Body of pancreas (tissue), 4 donors: ENCODE measurements at regions not wholly inside any gene's neighbourhood (a gene's known extent, or its start where the extent isn't known, plus 50 kb on each side); places are given as distances from the start of the nearest gene placed in this dataset.

Experiments used
- ATAC-seq: fragments of 150-250 bp; one replicate; pipeline ENCODE4 v1.9.1; 2016
- DNase-seq, 4 donors: peaks; one replicate each; pipeline ENCODE4 v3.0.0-alpha.2; 2019
- H3K27ac ChIP-seq, 4 donors: fragments of 200-600 bp; sonication (generic); 1 replicate in 3 of 4; 2 replicates in 1 of 4; pipeline versions ENCODE4 v1.5.1 to v1.6.1; 2016 to 2019; ENCODE audit warnings: mild to moderate bottlenecking in 1 of 4, mixed read lengths in 1 of 4, moderate library complexity in 1 of 4
- H3K27me3 ChIP-seq, 2 donors: fragments of 200-600 bp; sonication (generic); one replicate each; pipeline ENCODE4 v1.6.0; 2016; ENCODE audit warnings: mild to moderate bottlenecking in 1 of 2
- H3K36me3 ChIP-seq, 2 donors: fragments of 200-600 bp; sonication (generic); replicated peaks in 1 of 2; 2 replicates each; pipeline ENCODE4 v1.5.1; 2016; ENCODE audit warnings: low read depth in 2 of 2; ENCODE audit not compliant: insufficient read depth in 1 of 2
- H3K4me1 ChIP-seq: fragments of 200-600 bp; sonication (generic); one replicate; pipeline ENCODE4 v1.6.0; 2016
- H3K4me3 ChIP-seq, 2 donors: fragments of 200-600 bp; sonication (generic); 1 replicate in 1 of 2; 2 replicates in 1 of 2; pipeline ENCODE4 v1.5.1; 2016 to 2019
- H3K9me3 ChIP-seq, 3 donors: fragments of 200-600 bp; sonication (generic); 1 replicate in 2 of 3; 2 replicates in 1 of 3; pipeline ENCODE4 v1.5.1; 2016
- POLR2A ChIP-seq, 3 donors: fragments of 450-650 bp; IDR thresholded peaks; one replicate each; pipeline ENCODE4 v1.6.1; 2016; ENCODE audit warnings: antibody characterized with exemption in 3 of 3, mild to moderate bottlenecking in 2 of 3
- WGBS, 2 donors: methylation state at CpG; one replicate each; pipeline ENCODE4 v1.1.5; 2017; 5-methylcytosine and 5-hydroxymethylcytosine counted together
- intact Hi-C: fragments of 100-400 bp; cut with DNase I; formaldehyde crosslinking; loops from one replicate; pipeline ENCODE4 v1.15.1; 2023
- TF ChIP-seq, protein P1 (sequence below), 7 experiments: fragments of 450-650 bp in 4 of 7; fragments of 200-600 bp in 3 of 7; sonication (generic) in 3 of 7; IDR thresholded peaks; one replicate each; pipeline ENCODE4 v1.5.1; 2016 to 2019; ENCODE audit warnings: antibody characterized with exemption in 7 of 7

DNA sequence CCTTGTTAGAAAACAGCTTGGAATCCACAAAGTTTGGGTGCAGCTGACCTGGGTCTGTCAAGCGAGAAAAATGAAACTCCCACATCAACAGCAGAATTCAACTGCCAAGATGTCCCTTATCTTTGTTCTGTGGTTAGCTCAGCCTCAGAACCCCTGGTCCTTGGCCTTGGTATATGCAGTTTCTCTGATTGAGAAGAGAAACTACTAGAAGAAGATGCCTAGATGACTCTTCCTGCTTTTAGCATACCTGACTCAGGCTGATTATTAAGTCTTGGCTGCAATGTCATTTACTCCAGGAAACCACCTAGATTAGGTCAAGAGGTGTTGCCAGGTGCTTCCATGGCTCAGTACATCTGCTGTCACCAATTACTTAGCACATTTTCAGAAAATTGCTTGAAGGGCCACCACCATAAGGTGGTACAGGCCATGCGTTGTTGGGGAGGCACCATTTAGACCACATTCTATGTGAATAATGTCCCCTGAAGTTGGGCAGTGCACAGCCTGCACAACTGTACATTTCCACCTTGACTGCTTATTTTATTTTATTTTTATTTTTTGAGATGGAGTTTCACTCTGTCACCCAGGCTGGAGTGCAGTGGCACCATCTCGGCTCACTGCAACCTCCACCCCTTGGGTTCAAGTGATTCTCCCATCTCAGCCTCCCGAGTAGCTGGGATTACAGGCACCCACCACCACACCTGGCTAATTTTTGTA, 59.4 kb upstream of the ZNF438 start:
- no peaks in the 10 kb centered on the region for H3K27me3 ChIP-seq
- no peaks in the 10 kb centered on the region for H3K4me1 ChIP-seq
- 53 to 60% methylated on average over 4 of the region's 4 CpGs for WGBS, 2 donors
- no peak overlapping the region for H3K4me3 ChIP-seq
- no peak overlapping the region for H3K27ac ChIP-seq
- ATAC-seq, result no peak
- no peaks in the 10 kb centered on the region for H3K9me3 ChIP-seq
- no peaks in the 10 kb centered on the region for H3K36me3 ChIP-seq
- DNase-seq, result no peak
- TF ChIP-seq, protein P1, sequence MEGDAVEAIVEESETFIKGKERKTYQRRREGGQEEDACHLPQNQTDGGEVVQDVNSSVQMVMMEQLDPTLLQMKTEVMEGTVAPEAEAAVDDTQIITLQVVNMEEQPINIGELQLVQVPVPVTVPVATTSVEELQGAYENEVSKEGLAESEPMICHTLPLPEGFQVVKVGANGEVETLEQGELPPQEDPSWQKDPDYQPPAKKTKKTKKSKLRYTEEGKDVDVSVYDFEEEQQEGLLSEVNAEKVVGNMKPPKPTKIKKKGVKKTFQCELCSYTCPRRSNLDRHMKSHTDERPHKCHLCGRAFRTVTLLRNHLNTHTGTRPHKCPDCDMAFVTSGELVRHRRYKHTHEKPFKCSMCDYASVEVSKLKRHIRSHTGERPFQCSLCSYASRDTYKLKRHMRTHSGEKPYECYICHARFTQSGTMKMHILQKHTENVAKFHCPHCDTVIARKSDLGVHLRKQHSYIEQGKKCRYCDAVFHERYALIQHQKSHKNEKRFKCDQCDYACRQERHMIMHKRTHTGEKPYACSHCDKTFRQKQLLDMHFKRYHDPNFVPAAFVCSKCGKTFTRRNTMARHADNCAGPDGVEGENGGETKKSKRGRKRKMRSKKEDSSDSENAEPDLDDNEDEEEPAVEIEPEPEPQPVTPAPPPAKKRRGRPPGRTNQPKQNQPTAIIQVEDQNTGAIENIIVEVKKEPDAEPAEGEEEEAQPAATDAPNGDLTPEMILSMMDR (IDR thresholded peaks at IDR 0.05), result no peak
- TF ChIP-seq POLR2A (IDR thresholded peaks at IDR 0.05), result no peak
- intact Hi-C loops, result no loop called here

DNA sequence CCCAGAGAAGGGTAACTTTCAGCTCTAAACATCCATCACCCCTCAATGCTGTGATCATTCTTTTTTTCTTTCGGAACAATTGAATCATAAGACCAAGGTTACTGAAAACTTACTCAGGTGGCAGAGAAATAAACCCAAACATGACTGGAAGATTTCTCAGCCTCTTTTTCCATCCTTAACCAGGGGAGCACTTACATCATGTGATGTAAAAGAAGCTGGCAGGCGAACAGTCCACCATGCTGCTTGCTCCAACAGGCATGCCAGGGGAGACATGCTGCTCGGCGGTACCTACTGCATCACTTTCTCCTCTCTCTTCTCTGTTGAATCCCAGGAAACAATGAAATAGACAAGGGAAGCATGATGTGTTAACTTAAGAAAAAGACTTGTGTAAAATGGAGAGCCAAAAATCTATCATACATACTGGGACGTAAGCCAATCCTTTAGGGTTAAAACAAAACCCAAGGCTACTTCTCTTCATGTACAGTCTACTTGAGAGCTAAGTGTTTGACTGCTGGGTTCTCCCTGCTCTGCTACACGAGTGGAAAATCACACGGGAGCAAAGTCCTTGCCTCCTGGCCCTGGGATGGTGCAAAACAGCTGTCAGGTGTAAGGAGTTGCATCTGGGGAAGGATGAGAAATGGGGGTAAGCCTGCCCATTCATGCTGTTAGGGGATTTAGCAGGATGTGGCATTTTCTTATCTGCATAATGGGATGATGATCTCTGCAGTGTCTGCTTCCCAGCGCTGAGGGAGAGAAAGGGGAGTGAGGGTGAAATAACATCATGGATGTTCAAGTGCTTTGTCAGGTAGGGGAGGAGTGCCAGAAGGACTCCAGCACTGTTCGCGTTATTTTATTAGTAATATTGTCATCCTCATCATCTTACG, 64.3 kb upstream of the ZNF438 start:
- WGBS, 2 donors, result 54 to 56% methylated on average over 11 of the region's 11 CpGs
- ATAC-seq (no peak), DNase-seq (no peak)
- Histone ChIP-seq H3K27ac (no peak overlapping the region), H3K9me3 (no peaks in the 10 kb centered on the region), H3K4me3 (no peak overlapping the region), H3K27me3 (no peaks in the 10 kb centered on the region), H3K36me3 (no peaks in the 10 kb centered on the region), H3K4me1 (no peaks in the 10 kb centered on the region)
- intact Hi-C loops, result no loop called here
- TF ChIP-seq, protein P1 (IDR thresholded peaks at IDR 0.05), result no peak
- no peak for TF ChIP-seq POLR2A (IDR thresholded peaks at IDR 0.05)

DNA sequence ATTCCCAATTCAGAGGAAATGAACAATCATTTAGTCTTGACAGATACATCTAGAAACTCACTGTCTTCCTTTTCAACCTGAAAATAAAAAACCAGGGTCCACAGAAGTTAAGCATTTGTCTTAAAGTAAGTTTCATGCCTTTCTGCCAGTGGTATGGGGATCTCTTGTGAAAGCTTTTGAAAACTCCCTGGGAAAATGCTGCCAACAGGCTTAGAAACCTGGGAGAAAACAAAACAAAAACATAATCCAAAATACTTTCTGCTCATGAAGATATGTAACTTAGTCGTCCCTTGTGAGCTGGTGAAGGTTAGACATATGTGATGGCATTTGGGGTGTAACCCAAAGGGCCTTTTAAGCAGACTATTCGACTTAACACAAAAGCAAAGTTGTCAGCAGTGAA, 66.4 kb upstream of the ZNF438 start:
- H3K9me3 ChIP-seq, result no peaks in the 10 kb centered on the region
- no peak overlapping the region for H3K4me3 ChIP-seq
- intact Hi-C loops, result no loop called here
- WGBS, 2 donors, result 44 to 48% methylated on average over 2 of the region's 2 CpGs
- no peaks in the 10 kb centered on the region for H3K4me1 ChIP-seq
- no peaks in the 10 kb centered on the region for H3K36me3 ChIP-seq
- no peaks in the 10 kb centered on the region for H3K27me3 ChIP-seq
- no peak for ATAC-seq
- no peak for DNase-seq
- no peak overlapping the region for H3K27ac ChIP-seq
- TF ChIP-seq, protein P1 (IDR thresholded peaks at IDR 0.05), result no peak
- TF ChIP-seq POLR2A (IDR thresholded peaks at IDR 0.05), result no peak

DNA sequence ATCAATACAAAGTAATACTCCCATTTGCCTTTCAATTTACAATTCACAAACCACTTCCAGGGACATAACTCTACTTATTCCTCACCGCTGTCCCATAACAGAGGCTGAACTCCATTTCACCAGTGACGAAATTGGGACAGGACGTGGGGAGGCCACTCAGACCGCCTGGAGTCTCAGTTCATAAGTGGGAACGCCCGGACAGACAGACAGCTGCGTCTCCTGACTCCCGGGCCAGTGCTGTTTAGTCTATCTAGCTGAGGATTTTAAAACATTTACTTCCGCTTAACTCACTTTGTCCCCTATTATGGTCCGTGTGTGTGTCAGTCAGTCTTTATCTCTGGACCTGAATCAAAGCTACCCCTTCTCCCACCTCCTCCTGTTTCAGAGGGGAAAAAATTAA, 67.4 kb upstream of the ZNF438 start:
- no peak overlapping the region for H3K4me3 ChIP-seq
- DNase-seq (no peak), ATAC-seq (no peak)
- intact Hi-C loops, result no loop called here
- no peaks in the 10 kb centered on the region for H3K9me3 ChIP-seq
- no peak overlapping the region for H3K27ac ChIP-seq
- H3K36me3 ChIP-seq, result no peaks in the 10 kb centered on the region
- no peaks in the 10 kb centered on the region for H3K4me1 ChIP-seq
- no peaks in the 10 kb centered on the region for H3K27me3 ChIP-seq
- no peak for TF ChIP-seq POLR2A (IDR thresholded peaks at IDR 0.05)
- TF ChIP-seq, protein P1 (IDR thresholded peaks at IDR 0.05), result no peak
- WGBS, 2 donors, result 70 to 77% methylated on average over 10 of the region's 10 CpGs
